ENCODE measurements at regions not wholly inside any gene's neighbourhood (a gene's known extent, or its start where the extent isn't known, plus 50 kb on each side); places are given as distances from the start of the nearest gene placed in this dataset.

- H3K36me3 ChIP-seq (replicated peaks in 1 of 2; ENCODE audit: insufficient read depth in 1 of 2, low read depth in 2 of 2), result no peaks in the 10 kb centered on the region
- H3K27me3 ChIP-seq, result no peaks in the 10 kb centered on the region
- no peaks in the 10 kb centered on the region for H3K9me3 ChIP-seq
- WGBS, 2 donors, result 49 to 65% methylated on average over 4 of the region's 4 CpGs
- no peaks in the 10 kb centered on the region for H3K4me1 ChIP-seq
- TF ChIP-seq CTCF (IDR thresholded peaks at IDR 0.05), result no peak
- TF ChIP-seq POLR2A (IDR thresholded peaks at IDR 0.05), result no peak
- intact Hi-C loops (cut with DNase I), result no loop called here
- H3K4me3 ChIP-seq, result no peak overlapping the region
- ATAC-seq (no peak), DNase-seq (no peak)
- H3K27ac ChIP-seq, result no peak overlapping the region
Measured at GRCh38 chr12:115553622-115554021, 723.9 kb downstream of the MED13L start.

- Histone ChIP-seq H3K27ac (no peak overlapping the region), H3K27me3 (no peaks in the 10 kb centered on the region), H3K4me1 (no peaks in the 10 kb centered on the region), H3K9me3 (peaks cover 0 to 8% (median 0%) of the 10 kb centered on the region in 3 donors), H3K36me3 (replicated peaks in 1 of 2; ENCODE audit: insufficient read depth in 1 of 2, low read depth in 2 of 2) (no peaks in the 10 kb centered on the region), H3K4me3 (no peak overlapping the region)
- DNase-seq (no peak), ATAC-seq (no peak)
- TF ChIP-seq CTCF (IDR thresholded peaks at IDR 0.05), result no peak
- no peak for TF ChIP-seq POLR2A (IDR thresholded peaks at IDR 0.05)
- WGBS, 2 donors, result 18 to 51% methylated on average over 2 of the region's 2 CpGs
- intact Hi-C loops (cut with DNase I), result no loop called here
Measured at GRCh38 chr12:115543269-115543668, 734.2 kb downstream of the MED13L start.

DNA sequence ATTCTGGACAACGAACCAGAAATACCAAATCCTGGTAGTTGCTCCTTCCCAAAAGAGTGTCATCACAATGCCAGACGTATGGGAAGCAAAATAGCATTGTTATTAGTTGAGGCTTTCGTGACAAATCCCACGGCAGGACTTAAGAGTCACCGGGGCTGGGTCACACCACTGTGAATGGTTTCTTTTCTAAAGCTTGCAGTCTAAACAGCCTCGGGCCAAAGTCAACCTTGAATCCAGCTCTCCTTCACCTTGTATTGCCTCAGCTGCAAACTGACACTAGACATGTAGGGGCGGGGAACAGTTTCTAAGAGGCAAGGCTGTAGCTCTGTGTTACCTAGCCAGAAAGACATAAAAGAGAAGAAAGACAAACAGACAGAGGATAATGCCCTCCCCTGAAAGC, 734.8 kb downstream of the MED13L start:
- Histone ChIP-seq H3K4me1 (no peaks in the 10 kb centered on the region), H3K4me3 (no peak overlapping the region), H3K36me3 (replicated peaks in 1 of 2; ENCODE audit: insufficient read depth in 1 of 2, low read depth in 2 of 2) (no peaks in the 10 kb centered on the region), H3K27me3 (no peaks in the 10 kb centered on the region), H3K27ac (no peak overlapping the region), H3K9me3 (peaks cover 0 to 8% (median 0%) of the 10 kb centered on the region in 3 donors)
- 58% methylated on average over 7 of the region's 7 CpGs for WGBS, 2 donors
- no peak for DNase-seq
- no peak for ATAC-seq
- TF ChIP-seq CTCF (IDR thresholded peaks at IDR 0.05) (no peak), POLR2A (IDR thresholded peaks at IDR 0.05) (no peak)
- intact Hi-C loops (cut with DNase I), result no loop called here

DNA sequence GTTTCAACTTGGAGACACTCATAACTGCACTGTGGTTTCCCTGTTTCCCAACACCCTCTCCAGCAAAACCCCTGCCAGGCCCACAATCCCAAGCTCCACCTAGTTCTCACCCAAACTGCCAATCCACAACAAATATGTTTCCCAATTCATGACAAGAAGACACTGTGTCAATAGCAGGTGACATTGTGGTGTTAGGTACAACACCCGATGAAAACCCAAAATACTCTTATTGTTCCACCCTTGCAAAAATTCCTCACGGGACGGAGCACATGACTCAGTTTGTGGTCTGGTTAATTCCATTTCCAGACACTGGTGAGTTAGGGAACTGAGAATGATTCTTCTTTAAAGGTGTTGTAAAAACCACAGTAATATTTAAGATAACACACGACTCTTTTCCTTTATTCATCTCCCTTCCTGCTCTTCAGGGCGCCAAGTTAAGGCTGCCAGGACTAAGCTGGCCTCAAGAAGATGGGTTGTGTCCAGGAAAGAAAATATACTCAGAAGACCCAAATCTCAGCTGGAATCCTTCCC, 735.5 kb downstream of the MED13L start:
- no peak for ATAC-seq
- 76 to 81% methylated on average over 5 of the region's 5 CpGs for WGBS, 2 donors
- H3K4me1 ChIP-seq, result no peaks in the 10 kb centered on the region
- TF ChIP-seq CTCF (IDR thresholded peaks at IDR 0.05) (no peak), POLR2A (IDR thresholded peaks at IDR 0.05) (no peak)
- H3K4me3 ChIP-seq, result no peak overlapping the region
- no peaks in the 10 kb centered on the region for H3K36me3 ChIP-seq (replicated peaks in 1 of 2; ENCODE audit: insufficient read depth in 1 of 2, low read depth in 2 of 2)
- no peak overlapping the region for H3K27ac ChIP-seq
- intact Hi-C loops (cut with DNase I), result no loop called here
- peaks cover 0 to 8% (median 0%) of the 10 kb centered on the region in 3 donors for H3K9me3 ChIP-seq
- no peak for DNase-seq
- H3K27me3 ChIP-seq, result no peaks in the 10 kb centered on the region

DNA sequence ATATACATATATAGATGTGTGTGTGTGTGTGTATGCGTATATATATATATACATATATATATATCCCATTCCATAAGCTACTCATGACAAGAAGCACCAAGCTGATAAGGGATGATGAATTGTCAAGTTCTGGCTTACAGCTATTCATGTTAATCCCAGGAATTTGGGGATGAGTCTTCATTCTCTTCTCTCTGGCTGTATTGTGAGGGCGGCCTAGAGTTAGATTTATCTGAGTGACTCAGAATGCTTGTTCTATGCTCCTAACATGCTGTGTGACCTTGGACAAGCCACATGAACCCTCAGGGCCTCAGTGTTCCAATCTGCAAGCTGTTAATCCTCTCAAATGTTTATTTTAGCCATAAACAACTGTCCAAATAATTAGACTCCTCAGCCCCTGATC, 749.0 kb downstream of the MED13L start:
- Histone ChIP-seq H3K9me3 (no peaks in the 10 kb centered on the region), H3K27ac (no peak overlapping the region), H3K4me1 (no peaks in the 10 kb centered on the region), H3K27me3 (no peaks in the 10 kb centered on the region), H3K4me3 (no peak overlapping the region), H3K36me3 (replicated peaks in 1 of 2; ENCODE audit: insufficient read depth in 1 of 2, low read depth in 2 of 2) (no peaks in the 10 kb centered on the region)
- TF ChIP-seq CTCF (IDR thresholded peaks at IDR 0.05) (no peak), POLR2A (IDR thresholded peaks at IDR 0.05) (no peak)
- DNase-seq, result no peak
- intact Hi-C loops (cut with DNase I), result no loop called here
- WGBS, 2 donors, result 86 to 94% methylated on average over 2 of the region's 2 CpGs
- no peak for ATAC-seq
